ENCODE measurements at regions not wholly inside any gene's neighbourhood (a gene's known extent, or its start where the extent isn't known, plus 50 kb on each side); places are given as distances from the start of the nearest gene placed in this dataset.

- TF ChIP-seq PRDM10 (CRISPR knock-in tag; IDR thresholded peaks at IDR 0.05; ENCODE audit: low read depth), result peak; percentile 68; the same call in 1 of the 2 replicates
- TF ChIP-seq, protein P1, sequence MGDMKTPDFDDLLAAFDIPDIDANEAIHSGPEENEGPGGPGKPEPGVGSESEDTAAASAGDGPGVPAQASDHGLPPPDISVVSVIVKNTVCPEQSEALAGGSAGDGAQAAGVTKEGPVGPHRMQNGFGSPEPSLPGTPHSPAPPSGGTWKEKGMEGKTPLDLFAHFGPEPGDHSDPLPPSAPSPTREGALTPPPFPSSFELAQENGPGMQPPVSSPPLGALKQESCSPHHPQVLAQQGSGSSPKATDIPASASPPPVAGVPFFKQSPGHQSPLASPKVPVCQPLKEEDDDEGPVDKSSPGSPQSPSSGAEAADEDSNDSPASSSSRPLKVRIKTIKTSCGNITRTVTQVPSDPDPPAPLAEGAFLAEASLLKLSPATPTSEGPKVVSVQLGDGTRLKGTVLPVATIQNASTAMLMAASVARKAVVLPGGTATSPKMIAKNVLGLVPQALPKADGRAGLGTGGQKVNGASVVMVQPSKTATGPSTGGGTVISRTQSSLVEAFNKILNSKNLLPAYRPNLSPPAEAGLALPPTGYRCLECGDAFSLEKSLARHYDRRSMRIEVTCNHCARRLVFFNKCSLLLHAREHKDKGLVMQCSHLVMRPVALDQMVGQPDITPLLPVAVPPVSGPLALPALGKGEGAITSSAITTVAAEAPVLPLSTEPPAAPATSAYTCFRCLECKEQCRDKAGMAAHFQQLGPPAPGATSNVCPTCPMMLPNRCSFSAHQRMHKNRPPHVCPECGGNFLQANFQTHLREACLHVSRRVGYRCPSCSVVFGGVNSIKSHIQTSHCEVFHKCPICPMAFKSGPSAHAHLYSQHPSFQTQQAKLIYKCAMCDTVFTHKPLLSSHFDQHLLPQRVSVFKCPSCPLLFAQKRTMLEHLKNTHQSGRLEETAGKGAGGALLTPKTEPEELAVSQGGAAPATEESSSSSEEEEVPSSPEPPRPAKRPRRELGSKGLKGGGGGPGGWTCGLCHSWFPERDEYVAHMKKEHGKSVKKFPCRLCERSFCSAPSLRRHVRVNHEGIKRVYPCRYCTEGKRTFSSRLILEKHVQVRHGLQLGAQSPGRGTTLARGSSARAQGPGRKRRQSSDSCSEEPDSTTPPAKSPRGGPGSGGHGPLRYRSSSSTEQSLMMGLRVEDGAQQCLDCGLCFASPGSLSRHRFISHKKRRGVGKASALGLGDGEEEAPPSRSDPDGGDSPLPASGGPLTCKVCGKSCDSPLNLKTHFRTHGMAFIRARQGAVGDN (CRISPR knock-in tag; IDR thresholded peaks at IDR 0.05), result no peak
- TF ChIP-seq HNF4A (CRISPR knock-in tag; IDR thresholded peaks at IDR 0.05), result peak; percentile 51
- TF ChIP-seq CEBPB (IDR thresholded peaks at IDR 0.05; ENCODE audit: borderline replicate concordance, low read depth, low read length), result peak; percentile 89
- TF ChIP-seq, protein P2, sequence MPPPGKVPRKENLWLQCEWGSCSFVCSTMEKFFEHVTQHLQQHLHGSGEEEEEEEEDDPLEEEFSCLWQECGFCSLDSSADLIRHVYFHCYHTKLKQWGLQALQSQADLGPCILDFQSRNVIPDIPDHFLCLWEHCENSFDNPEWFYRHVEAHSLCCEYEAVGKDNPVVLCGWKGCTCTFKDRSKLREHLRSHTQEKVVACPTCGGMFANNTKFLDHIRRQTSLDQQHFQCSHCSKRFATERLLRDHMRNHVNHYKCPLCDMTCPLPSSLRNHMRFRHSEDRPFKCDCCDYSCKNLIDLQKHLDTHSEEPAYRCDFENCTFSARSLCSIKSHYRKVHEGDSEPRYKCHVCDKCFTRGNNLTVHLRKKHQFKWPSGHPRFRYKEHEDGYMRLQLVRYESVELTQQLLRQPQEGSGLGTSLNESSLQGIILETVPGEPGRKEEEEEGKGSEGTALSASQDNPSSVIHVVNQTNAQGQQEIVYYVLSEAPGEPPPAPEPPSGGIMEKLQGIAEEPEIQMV (CRISPR knock-in tag; IDR thresholded peaks at IDR 0.05; ENCODE audit: low read depth), result peak; percentile 75; the same call in 1 of the 2 replicates
- TF ChIP-seq, protein P3, sequence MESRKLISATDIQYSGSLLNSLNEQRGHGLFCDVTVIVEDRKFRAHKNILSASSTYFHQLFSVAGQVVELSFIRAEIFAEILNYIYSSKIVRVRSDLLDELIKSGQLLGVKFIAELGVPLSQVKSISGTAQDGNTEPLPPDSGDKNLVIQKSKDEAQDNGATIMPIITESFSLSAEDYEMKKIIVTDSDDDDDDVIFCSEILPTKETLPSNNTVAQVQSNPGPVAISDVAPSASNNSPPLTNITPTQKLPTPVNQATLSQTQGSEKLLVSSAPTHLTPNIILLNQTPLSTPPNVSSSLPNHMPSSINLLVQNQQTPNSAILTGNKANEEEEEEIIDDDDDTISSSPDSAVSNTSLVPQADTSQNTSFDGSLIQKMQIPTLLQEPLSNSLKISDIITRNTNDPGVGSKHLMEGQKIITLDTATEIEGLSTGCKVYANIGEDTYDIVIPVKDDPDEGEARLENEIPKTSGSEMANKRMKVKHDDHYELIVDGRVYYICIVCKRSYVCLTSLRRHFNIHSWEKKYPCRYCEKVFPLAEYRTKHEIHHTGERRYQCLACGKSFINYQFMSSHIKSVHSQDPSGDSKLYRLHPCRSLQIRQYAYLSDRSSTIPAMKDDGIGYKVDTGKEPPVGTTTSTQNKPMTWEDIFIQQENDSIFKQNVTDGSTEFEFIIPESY (CRISPR knock-in tag; IDR thresholded peaks at IDR 0.05), result peak; percentile 15; the same call in 1 of the 2 replicates
- TF ChIP-seq, protein P4, sequence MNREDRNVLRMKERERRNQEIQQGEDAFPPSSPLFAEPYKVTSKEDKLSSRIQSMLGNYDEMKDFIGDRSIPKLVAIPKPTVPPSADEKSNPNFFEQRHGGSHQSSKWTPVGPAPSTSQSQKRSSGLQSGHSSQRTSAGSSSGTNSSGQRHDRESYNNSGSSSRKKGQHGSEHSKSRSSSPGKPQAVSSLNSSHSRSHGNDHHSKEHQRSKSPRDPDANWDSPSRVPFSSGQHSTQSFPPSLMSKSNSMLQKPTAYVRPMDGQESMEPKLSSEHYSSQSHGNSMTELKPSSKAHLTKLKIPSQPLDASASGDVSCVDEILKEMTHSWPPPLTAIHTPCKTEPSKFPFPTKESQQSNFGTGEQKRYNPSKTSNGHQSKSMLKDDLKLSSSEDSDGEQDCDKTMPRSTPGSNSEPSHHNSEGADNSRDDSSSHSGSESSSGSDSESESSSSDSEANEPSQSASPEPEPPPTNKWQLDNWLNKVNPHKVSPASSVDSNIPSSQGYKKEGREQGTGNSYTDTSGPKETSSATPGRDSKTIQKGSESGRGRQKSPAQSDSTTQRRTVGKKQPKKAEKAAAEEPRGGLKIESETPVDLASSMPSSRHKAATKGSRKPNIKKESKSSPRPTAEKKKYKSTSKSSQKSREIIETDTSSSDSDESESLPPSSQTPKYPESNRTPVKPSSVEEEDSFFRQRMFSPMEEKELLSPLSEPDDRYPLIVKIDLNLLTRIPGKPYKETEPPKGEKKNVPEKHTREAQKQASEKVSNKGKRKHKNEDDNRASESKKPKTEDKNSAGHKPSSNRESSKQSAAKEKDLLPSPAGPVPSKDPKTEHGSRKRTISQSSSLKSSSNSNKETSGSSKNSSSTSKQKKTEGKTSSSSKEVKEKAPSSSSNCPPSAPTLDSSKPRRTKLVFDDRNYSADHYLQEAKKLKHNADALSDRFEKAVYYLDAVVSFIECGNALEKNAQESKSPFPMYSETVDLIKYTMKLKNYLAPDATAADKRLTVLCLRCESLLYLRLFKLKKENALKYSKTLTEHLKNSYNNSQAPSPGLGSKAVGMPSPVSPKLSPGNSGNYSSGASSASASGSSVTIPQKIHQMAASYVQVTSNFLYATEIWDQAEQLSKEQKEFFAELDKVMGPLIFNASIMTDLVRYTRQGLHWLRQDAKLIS (CRISPR knock-in tag; IDR thresholded peaks at IDR 0.05), result no peak
- TF ChIP-seq ZNF766 (CRISPR knock-in tag; IDR thresholded peaks at IDR 0.05; ENCODE audit: borderline replicate concordance), result peak; percentile 59; the same call in 1 of the 2 replicates
- no peak for TF ChIP-seq NR3C1 (CRISPR knock-in tag; IDR thresholded peaks at IDR 0.05)
Measured at GRCh38 chr12:14257734-14258574, 107.5 kb upstream of the ATF7IP start (continued).

Measured in HepG2 (cell line).